ENCODE measurements at regions not wholly inside any gene's neighbourhood (a gene's known extent, or its start where the extent isn't known, plus 50 kb on each side); places are given as distances from the start of the nearest gene placed in this dataset.

DNA sequence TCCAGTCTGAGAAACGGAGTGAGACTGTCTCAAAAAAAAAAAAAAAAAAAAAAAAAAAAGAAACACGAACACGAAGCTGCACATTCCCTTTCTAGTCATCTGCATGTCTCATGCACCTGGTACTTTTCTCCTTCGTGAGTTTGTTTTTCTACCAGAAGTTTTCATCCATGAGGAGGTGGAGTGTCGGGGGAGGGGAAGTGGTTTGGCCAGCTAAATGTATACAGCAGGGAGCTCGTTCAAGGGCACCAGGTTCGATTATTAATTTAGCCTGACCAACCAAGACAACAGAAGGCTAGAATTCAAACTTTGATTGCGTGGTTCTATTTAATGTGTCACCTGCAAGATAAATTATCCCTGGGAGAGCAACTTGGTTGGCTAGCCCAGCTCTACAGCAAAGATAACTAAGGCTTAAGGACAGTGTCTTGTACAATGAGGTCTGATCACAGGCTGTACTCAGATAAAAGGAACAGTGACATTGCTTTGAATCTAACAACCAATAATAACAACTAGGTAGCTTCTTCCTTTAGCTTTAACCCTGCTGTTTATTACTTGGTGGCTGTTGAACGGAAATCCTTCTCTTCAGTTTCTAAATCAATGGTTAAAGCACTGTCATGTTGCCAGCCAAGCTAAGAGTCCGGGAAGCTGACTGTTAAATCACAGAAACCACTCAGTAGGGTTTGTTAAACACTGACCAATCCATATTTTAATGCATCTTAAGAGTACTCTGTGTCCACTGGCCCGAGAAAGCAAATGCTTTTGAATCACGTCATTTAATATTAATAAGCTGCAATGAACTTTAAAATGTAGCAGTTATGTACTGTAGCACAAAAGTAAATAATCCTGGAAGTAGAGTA lies 98.4 kb upstream of the STARD13 start:
- TF ChIP-seq, protein P1, sequence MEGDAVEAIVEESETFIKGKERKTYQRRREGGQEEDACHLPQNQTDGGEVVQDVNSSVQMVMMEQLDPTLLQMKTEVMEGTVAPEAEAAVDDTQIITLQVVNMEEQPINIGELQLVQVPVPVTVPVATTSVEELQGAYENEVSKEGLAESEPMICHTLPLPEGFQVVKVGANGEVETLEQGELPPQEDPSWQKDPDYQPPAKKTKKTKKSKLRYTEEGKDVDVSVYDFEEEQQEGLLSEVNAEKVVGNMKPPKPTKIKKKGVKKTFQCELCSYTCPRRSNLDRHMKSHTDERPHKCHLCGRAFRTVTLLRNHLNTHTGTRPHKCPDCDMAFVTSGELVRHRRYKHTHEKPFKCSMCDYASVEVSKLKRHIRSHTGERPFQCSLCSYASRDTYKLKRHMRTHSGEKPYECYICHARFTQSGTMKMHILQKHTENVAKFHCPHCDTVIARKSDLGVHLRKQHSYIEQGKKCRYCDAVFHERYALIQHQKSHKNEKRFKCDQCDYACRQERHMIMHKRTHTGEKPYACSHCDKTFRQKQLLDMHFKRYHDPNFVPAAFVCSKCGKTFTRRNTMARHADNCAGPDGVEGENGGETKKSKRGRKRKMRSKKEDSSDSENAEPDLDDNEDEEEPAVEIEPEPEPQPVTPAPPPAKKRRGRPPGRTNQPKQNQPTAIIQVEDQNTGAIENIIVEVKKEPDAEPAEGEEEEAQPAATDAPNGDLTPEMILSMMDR (IDR thresholded peaks at IDR 0.05): no peak
- TF ChIP-seq EP300 (IDR thresholded peaks at IDR 0.05): no peak

All from ovary (tissue), 3 donors.